NCI-H187 treated with DMSO at 0.1 percent for 48 hours (cell line): ENCODE measurements at regions not wholly inside any gene's neighbourhood (a gene's known extent, or its start where the extent isn't known, plus 50 kb on each side); places are given as distances from the start of the nearest gene placed in this dataset.

Experiments
- DNase-seq: peaks from one replicate; lab custom pipeline; 2025; lab: John Stamatoyannopoulos, UW

DNA sequence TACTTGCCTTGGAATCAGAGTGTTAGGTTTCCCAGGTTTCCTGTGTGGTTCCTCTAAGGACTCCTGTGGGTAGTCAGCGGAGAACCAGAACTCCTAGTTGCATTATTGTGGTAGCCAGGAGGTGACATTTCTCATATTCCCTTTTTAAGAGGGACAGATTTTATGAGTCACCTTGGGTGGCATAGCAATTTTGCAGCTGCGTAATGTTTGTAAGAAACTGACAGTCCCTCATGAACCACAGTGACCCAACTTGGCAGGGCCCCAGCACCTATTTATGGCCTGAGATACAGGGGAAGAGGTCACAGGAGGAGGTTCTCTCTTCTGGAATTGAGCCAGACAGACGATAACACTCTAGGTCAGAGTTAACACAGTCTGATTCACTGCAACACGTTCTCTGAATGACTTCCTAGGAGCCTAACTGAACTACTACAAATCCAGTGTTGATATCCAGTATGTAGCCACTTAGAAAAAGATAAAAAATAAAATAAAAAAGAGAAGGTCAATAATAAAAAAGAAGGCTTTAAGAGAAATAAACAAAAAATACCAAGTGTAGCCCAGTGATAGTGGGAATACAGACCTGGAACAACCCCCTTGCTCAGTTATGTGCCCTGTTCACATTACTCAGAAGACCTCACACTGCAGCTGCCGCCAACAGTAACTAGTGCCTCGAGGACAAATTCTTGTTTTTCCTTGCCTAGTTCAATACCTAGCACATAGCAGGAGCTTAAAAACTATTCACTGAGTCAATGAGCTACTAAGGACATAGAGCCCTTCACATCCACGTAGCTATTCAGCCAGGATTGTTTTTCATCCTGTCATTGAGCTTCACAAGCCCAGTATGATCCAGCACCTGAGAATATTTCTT lies 50.7 kb upstream of the VLDLR start:
- no peak for DNase-seq
